ENCODE measurements at regions not wholly inside any gene's neighbourhood (a gene's known extent, or its start where the extent isn't known, plus 50 kb on each side); places are given as distances from the start of the nearest gene placed in this dataset.

- TF ChIP-seq CTCF (conservative IDR thresholded peaks at IDR 0.05; ENCODE audit: low read length) = no peak
- no peak for TF ChIP-seq EZH2phosphoT487 (IDR thresholded peaks at IDR 0.05; ENCODE audit: borderline replicate concordance)
These were observed 749.9 kb downstream of the METTL15 start for GRCh38 chr11:28858076-28858475.

Data from Loucy (cell line).